RWPE1 (cell line): ENCODE measurements at regions not wholly inside any gene's neighbourhood (a gene's known extent, or its start where the extent isn't known, plus 50 kb on each side); places are given as distances from the start of the nearest gene placed in this dataset.

Source experiments
- CTCF ChIA-PET: fragments of 350-600 bp; sonication (Branson Sonifier 250); formaldehyde crosslinking; extraction: SDS; loops from one replicate; lab custom pipeline; 2021; lab: Yijun Ruan, JAX
- POLR2A ChIA-PET: fragments of 400-600 bp; formaldehyde crosslinking; extraction: SDS; loops from one replicate; lab custom pipeline; 2020; ENCODE audit warnings: antibody characterized with exemption; ENCODE audit not compliant: low non-redundant PET; lab: Yijun Ruan, JAX
- DNase-seq: peaks from one replicate; pipeline ENCODE4 v3.0.0; 2012; ENCODE audit warnings: low spot score
- H3K27ac ChIP-seq: fragments of 450-650 bp; 2 replicates; pipeline ENCODE4 v1.5.1; 2017
- CTCF ChIP-seq: fragments of 450-650 bp; conservative IDR thresholded peaks from 2 replicates; pipeline ENCODE4 v1.5.1; 2017; ENCODE audit warnings: low read depth, mild to moderate bottlenecking

- ChIA-PET POLR2A (no interaction called here), CTCF (interaction anchor here (0.6 to 0.8 kb wide), 4 partner anchors 10 to 783 kb away, joined by 3 to 4 read pairs (median 4); no protein-coding TSS in a partner anchor)
- no peak overlapping the region for H3K27ac ChIP-seq
- no peak for DNase-seq
- TF ChIP-seq CTCF, result no peak
Observed at GRCh38 chr1:90568436-90568835, 148.7 kb downstream of the BARHL2 start.

- DNase-seq, result no peak
- ChIA-PET POLR2A (no interaction called here), CTCF (interaction anchor here (0.6 kb wide), 1 partner anchor 62 kb away, joined by 3 read pairs; no protein-coding TSS in a partner anchor)
Observed at GRCh38 chr1:90564164-90564563, 152.9 kb downstream of the BARHL2 start.

GRCh38 chr1:90562892-90563291 is 154.2 kb downstream of the BARHL2 start:
- no peak for TF ChIP-seq CTCF
- ChIA-PET POLR2A (no interaction called here), CTCF (no interaction called here)
- no peak overlapping the region for H3K27ac ChIP-seq
- DNase-seq, result no peak

More at GRCh38 chr1:90564164-90564563, 152.9 kb downstream of the BARHL2 start:
- no peak for TF ChIP-seq CTCF
- no peak overlapping the region for H3K27ac ChIP-seq

GRCh38 chr1:90561911-90562310 is 155.2 kb downstream of the BARHL2 start:
- DNase-seq, result no peak
- ChIA-PET CTCF (no interaction called here), POLR2A (no interaction called here)

GRCh38 chr1:90561103-90561783 is 155.9 kb downstream of the BARHL2 start:
- DNase-seq, result no peak
- no peak overlapping the region for H3K27ac ChIP-seq
- POLR2A ChIA-PET, result no interaction called here
- no peak for TF ChIP-seq CTCF
- CTCF ChIA-PET, result no interaction called here

More at GRCh38 chr1:90561911-90562310, 155.2 kb downstream of the BARHL2 start:
- no peak for TF ChIP-seq CTCF
- H3K27ac ChIP-seq, result no peak overlapping the region

- no peak for TF ChIP-seq CTCF
- no peak overlapping the region for H3K27ac ChIP-seq
- CTCF ChIA-PET, result interaction anchor here (0.7 kb wide), 1 partner anchor 29 kb away, joined by 4 read pairs; no protein-coding TSS in a partner anchor
- no peak for DNase-seq
- POLR2A ChIA-PET, result no interaction called here
Observed at GRCh38 chr1:90558754-90559378, 158.2 kb downstream of the BARHL2 start.
